ENCODE measurements at regions not wholly inside any gene's neighbourhood (a gene's known extent, or its start where the extent isn't known, plus 50 kb on each side); places are given as distances from the start of the nearest gene placed in this dataset.

GRCh38 chr6:40187535-40188144, 253.4 kb upstream of the MOCS1 start:
- Histone ChIP-seq H3K9me3 (ENCODE audit: control insufficient read depth in 4 of 4, insufficient read depth in 3 of 4, low read length in 3 of 4) (peaks cover 0 to 7% (median 4%) of the 10 kb centered on the region in 4 donors), H3K4me3 (no peak overlapping the region), H3K9ac (ENCODE audit: insufficient read depth in 1 of 2, low read length in 2 of 2) (no peak overlapping the region), H3K36me3 (ENCODE audit: control insufficient read depth in 4 of 4, insufficient read depth in 4 of 4, low read length in 4 of 4) (no peaks in the 10 kb centered on the region), H3K27ac (ENCODE audit: low read depth in 1 of 2, low read length in 1 of 2) (no peak overlapping the region), H3K27me3 (ENCODE audit: control insufficient read depth in 3 of 3, insufficient read depth in 3 of 3, low read length in 2 of 3) (no peaks in the 10 kb centered on the region), H3K4me1 (ENCODE audit: control insufficient read depth in 5 of 5, insufficient read depth in 5 of 5, low read length in 5 of 5) (no peaks in the 10 kb centered on the region)
- 57 to 72% methylated on average over 5 of the region's 5 CpGs for WGBS, 2 donors
- ATAC-seq (ENCODE audit: insufficient read depth, low FRiP score), result no peak
- no peak for DNase-seq
- no peak for TF ChIP-seq CTCF (IDR thresholded peaks at IDR 0.05; ENCODE audit: control extremely low read depth, extremely low read depth)

GRCh38 chr6:40185486-40185885, 251.2 kb upstream of the MOCS1 start:
- Histone ChIP-seq H3K27me3 (ENCODE audit: control insufficient read depth in 3 of 3, insufficient read depth in 3 of 3, low read length in 2 of 3) (no peaks in the 10 kb centered on the region), H3K4me1 (ENCODE audit: control insufficient read depth in 5 of 5, insufficient read depth in 5 of 5, low read length in 5 of 5) (no peaks in the 10 kb centered on the region), H3K9ac (ENCODE audit: insufficient read depth in 1 of 2, low read length in 2 of 2) (no peak overlapping the region), H3K27ac (ENCODE audit: low read depth in 1 of 2, low read length in 1 of 2) (no peak overlapping the region), H3K4me3 (no peak overlapping the region), H3K36me3 (ENCODE audit: control insufficient read depth in 4 of 4, insufficient read depth in 4 of 4, low read length in 4 of 4) (no peaks in the 10 kb centered on the region), H3K9me3 (ENCODE audit: control insufficient read depth in 4 of 4, insufficient read depth in 3 of 4, low read length in 3 of 4) (peaks cover 0 to 7% (median 5%) of the 10 kb centered on the region in 4 donors)
- DNase-seq (no peak), ATAC-seq (ENCODE audit: insufficient read depth, low FRiP score) (no peak)
- TF ChIP-seq CTCF (IDR thresholded peaks at IDR 0.05; ENCODE audit: control extremely low read depth, extremely low read depth), result no peak
- 96% methylated on average over 1 of the region's 1 CpG for WGBS, 2 donors

- ATAC-seq (ENCODE audit: insufficient read depth, low FRiP score) (no peak), DNase-seq (no peak)
- H3K27ac ChIP-seq (ENCODE audit: low read depth in 1 of 2, low read length in 1 of 2), result no peak overlapping the region
- no peak for TF ChIP-seq CTCF (IDR thresholded peaks at IDR 0.05; ENCODE audit: control extremely low read depth, extremely low read depth)
- H3K9me3 ChIP-seq (ENCODE audit: control insufficient read depth in 4 of 4, insufficient read depth in 3 of 4, low read length in 3 of 4), result peaks cover 0 to 7% (median 5%) of the 10 kb centered on the region in 4 donors
- no peaks in the 10 kb centered on the region for H3K36me3 ChIP-seq (ENCODE audit: control insufficient read depth in 4 of 4, insufficient read depth in 4 of 4, low read length in 4 of 4)
- no peak overlapping the region for H3K9ac ChIP-seq (ENCODE audit: insufficient read depth in 1 of 2, low read length in 2 of 2)
- no peaks in the 10 kb centered on the region for H3K4me1 ChIP-seq (ENCODE audit: control insufficient read depth in 5 of 5, insufficient read depth in 5 of 5, low read length in 5 of 5)
- no peaks in the 10 kb centered on the region for H3K27me3 ChIP-seq (ENCODE audit: control insufficient read depth in 3 of 3, insufficient read depth in 3 of 3, low read length in 2 of 3)
- no peak overlapping the region for H3K4me3 ChIP-seq
- WGBS, 2 donors, result 89% methylated on average over 4 of the region's 4 CpGs
Observed at GRCh38 chr6:40183902-40184301, 249.6 kb upstream of the MOCS1 start.

GRCh38 chr6:40181367-40181766, 247.1 kb upstream of the MOCS1 start:
- ATAC-seq (ENCODE audit: insufficient read depth, low FRiP score) (no peak), DNase-seq (no peak)
- 95 to 97% methylated on average over 1 of the region's 1 CpG for WGBS, 2 donors

More at GRCh38 chr6:40181367-40181766, 247.1 kb upstream of the MOCS1 start:
- no peak overlapping the region for H3K27ac ChIP-seq (ENCODE audit: low read depth in 1 of 2, low read length in 1 of 2)
- no peak for TF ChIP-seq CTCF (IDR thresholded peaks at IDR 0.05; ENCODE audit: control extremely low read depth, extremely low read depth)
- H3K36me3 ChIP-seq (ENCODE audit: control insufficient read depth in 4 of 4, insufficient read depth in 4 of 4, low read length in 4 of 4), result no peaks in the 10 kb centered on the region
- H3K4me1 ChIP-seq (ENCODE audit: control insufficient read depth in 5 of 5, insufficient read depth in 5 of 5, low read length in 5 of 5), result no peaks in the 10 kb centered on the region
- H3K9ac ChIP-seq (ENCODE audit: insufficient read depth in 1 of 2, low read length in 2 of 2), result no peak overlapping the region
- no peak overlapping the region for H3K4me3 ChIP-seq
- no peaks in the 10 kb centered on the region for H3K27me3 ChIP-seq (ENCODE audit: control insufficient read depth in 3 of 3, insufficient read depth in 3 of 3, low read length in 2 of 3)
- H3K9me3 ChIP-seq (ENCODE audit: control insufficient read depth in 4 of 4, insufficient read depth in 3 of 4, low read length in 3 of 4), result peaks cover 0 to 9% (median 6%) of the 10 kb centered on the region in 4 donors
